COLO668 (cell line): ENCODE measurements at regions not wholly inside any gene's neighbourhood (a gene's known extent, or its start where the extent isn't known, plus 50 kb on each side); places are given as distances from the start of the nearest gene placed in this dataset.
"Not testable (repeated sequence)": the region's sequence is repeated elsewhere in the genome, so short reads cannot be mapped to it uniquely, and the experiment has no call there.

Experiments used
- DNase-seq: peaks from one replicate; lab custom pipeline; 2025; ENCODE audit not compliant: unreplicated experiment; lab: John Stamatoyannopoulos, UW

DNA sequence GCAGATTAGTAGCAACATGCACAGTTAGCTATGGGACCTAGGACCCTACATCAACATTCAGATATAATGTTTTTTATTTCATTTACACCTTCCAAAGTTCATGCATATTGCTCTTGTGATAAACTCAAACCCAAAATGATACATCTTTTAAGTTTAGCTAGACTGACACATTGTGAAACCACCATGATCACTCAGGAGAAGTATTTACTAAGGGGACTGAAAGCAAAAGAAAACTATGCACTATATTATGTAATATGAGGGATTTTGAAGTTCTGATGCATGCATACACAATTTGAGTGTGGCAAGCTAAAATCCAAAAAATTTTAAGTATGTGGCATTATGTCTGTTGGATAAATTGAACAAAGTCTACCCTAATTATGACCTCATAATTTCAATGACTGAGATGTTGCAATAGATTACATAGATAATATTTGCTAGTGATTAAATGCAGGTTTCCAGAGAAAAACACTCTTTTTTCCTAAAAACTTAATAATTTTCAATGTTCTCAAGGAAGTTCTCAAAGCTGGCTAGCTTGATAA is 914.8 kb upstream of the GRIA3 start:
- no peak for DNase-seq

DNA sequence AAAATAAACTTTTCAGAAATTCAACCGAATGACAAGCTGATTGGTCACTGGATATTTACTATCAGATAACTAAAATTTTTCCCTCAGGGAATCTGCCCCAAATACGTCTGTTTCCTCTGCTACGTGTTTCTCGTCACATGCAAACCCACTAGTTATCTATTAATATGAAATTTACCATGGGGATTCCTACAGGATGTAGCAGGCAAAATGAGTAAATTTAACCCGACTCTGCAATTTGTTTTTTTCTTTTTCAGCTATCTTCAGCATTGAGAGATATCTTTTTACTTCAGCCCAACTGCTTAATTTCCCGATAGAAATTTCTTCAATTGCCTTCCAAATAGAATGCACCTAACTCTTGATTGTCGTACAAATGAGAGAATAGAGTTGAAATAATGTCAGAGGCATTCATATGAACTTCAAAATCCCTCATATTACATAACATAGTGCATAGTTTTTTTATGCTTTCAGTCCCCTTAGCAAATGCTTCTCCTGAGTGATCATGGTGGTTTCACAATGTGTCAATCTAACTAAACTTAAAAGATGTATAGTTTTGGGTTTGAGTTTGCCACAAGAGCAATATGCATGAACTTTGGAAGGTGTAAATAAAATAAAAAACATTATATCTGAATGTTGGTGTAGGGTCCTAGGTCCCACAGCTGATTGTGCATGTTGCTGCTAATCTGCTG is 913.1 kb upstream of the GRIA3 start:
- DNase-seq: no peak

DNA sequence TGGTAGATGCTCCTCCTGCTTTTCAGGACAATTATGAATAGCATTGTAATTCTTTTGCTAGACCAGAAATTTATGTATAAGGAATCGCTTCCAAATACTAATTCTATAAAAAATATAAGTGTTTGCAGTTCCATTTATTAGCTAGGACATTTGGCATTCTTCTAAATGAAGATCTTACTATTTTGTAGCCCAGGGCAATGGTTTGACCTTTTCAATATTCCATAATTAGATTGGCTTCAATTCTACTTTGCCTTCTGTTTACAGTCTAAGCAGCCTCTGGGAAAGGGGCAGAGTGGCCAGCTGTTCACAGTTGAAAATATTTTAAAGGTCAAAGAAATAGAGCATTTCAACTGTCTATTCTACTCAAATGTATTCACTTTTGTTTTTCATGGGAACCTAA is 912.1 kb upstream of the GRIA3 start:
- no peak for DNase-seq

DNA sequence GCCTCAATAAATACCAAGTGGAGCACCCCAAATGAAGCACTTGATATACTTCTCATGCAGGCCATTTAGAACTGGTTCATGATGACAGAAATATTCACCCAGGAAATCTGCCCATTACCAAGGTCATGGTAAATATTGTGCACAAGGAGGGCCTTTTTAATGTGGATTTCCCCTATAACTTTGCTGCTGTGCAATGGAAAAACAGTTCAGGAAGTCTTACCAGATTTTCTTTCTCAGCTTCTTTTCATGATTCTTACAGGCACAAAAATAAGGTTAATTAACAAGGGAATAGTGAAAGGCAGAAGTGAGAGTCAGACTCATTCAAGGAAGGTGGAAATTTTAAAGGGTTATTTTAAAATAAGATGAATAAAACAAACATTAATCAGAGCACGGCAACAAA is 904.3 kb upstream of the GRIA3 start:
- no peak for DNase-seq

DNA sequence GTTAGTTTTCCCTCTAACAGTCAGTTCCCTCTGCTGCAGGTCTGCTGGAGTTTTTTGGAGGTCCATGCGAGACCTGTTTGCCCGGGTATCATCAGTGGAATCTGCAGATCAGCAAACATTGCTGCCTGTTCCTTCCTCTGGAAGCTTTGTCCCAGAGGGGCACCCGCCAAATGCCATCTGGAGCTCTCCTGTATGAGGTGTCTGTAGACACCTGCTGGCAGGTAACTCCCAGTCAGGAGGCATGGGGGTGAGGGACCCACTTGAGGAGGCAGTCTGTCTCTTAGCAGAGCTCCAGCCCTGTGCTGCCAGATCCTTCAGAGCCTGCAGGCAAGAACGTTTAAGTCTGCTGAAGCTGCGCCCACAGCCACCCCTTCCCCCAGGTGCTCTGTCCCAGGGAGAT is 884.3 kb upstream of the GRIA3 start:
- not testable (repeated sequence) for DNase-seq

DNA sequence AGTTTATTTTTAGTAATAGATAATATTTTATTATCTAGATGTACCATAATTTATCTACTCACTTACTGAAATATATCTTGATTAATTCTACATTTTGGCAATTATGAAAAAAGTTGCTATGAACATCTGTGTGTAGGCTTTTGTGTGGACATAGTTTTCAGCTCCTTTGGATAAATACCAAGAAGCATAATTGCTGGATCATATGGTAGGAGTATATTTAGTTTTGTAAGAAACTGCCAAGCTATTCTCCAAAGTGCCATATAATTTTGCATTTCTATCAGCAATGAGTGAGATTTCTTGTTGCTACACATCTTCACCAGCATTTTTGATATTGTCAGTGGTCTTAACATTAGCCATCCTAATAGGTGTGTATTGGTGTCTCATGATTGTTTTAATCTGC is 882.6 kb upstream of the GRIA3 start:
- DNase-seq: no peak

DNA sequence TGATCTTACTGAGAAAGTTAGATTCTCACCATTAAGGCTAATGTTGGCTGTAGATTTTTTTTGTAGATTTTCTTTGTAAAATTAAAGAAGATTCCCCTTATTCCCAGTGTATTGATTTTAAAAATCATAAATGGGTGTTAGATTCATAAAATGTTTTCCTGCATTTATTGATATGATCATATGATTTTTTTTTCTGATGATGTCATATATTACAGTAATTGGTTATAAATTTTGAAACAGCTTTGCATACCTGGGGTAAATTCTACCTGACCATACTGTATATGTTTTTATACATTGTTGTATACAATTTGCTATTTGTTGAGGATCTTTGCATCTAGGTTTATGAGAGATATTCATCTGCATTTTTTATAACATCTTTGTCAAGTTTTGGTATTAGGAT is 880.3 kb upstream of the GRIA3 start:
- DNase-seq: no peak

DNA sequence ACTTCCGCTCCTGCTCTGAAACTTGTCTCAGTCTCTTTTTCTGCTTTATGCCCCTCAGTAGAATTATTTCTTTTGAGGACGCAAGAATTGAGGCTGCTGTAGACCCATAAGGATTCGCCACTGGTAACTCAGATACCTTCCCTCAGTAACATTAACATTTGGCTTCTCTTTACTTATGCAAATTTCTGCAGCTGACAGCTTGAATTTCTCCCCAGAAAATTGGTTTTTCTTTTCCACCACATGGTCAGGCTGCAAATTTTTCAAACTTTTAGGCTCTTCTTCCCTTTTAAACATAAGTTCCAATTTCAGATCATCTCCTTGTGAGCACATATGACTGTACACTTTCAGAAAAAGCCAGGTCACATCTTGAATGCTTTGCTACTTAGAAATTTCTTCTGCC is 839.3 kb upstream of the GRIA3 start:
- no peak for DNase-seq

DNA sequence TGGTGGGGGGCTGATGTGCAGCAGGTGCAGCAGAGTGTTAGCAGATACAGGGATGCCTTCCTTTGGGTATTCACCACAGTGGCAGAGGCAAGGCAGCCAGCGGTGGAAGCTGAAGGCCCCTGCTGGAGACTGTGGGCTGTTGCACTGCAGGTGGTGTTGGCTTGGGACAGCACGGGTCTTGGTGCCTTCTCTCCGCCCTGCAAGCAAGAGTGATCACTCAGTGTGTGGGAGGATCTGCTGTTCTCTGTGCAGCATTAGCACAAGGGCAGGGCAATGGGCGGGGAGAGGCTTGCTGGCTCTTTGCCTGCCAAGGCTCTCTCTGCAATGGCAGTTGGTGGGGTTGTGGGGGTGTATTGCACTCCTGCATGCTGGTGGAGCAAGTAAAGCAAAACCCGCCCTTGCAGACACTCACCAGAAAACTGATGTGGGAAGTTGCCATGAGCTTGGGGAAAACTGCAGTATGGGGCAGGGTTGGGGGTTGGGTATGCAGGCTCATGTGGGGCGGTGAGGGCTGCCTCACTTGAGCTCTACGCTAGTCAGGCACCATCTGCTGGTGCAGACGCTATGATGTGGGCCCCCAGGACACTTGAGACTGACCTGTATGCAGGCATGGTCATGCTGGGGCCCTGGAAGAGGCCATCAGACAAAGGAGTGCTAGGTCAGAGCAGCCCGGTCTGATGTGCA is 820.8 kb upstream of the GRIA3 start:
- DNase-seq: no peak

DNA sequence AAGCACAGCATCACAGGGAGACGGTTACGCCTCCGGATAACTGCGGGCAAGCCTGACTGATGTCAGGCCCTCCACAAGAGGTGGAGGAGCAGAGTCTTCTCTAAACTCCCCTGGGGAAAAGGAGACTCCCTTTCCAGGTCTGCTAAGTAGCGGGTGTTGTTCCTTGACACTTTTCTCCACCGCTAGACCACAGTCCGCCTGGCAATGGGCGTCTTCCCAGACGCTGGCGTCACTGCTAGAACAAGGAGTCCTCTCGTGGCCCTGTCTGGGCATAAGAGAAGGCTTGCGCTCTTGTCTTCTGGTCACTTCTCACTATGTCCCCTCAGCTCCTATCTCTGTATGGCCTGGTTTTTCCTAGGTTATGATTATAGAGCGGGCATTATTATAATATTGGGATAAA is 808.5 kb upstream of the GRIA3 start:
- not testable (repeated sequence) for DNase-seq

DNA sequence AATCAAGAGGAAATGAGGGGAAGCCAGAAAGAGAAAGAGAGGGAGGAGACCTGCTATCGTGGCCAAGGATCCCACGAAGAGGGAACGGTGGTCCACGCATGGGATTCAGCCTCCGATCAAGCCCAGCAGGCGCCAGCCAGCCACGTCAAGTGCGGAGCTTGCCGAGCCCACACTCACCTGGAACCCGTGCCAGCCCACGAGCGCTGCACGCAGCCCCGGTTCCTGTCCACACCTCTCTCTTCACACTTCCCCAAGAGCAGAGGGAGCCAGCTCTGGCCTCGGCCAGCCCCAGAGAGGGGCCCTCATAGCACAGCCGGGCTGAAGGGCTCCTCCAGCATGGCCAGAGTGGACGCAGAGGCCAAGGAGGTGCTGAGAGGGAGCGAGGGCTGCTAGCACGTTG is 795.1 kb upstream of the GRIA3 start:
- DNase-seq: no peak

DNA sequence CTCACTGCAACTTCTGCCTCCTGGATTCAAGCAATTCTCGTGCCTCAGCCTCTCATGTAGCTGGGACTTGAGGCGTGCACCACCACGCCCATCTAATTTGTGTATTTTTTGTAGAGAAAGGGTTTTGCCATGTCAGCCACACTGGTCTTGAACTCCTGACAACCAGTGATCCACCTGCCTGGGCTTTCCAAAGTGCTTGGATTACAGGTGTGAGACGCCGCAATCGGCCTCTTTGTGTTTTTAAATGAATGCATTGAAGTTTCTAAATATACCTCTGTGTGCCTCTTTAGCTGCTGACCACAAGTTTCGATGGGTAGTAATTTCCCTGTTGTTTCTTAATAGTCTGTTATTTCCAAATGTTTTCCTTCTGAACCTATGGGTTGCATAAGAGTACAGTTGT is 765.3 kb upstream of the GRIA3 start:
- no peak for DNase-seq

DNA sequence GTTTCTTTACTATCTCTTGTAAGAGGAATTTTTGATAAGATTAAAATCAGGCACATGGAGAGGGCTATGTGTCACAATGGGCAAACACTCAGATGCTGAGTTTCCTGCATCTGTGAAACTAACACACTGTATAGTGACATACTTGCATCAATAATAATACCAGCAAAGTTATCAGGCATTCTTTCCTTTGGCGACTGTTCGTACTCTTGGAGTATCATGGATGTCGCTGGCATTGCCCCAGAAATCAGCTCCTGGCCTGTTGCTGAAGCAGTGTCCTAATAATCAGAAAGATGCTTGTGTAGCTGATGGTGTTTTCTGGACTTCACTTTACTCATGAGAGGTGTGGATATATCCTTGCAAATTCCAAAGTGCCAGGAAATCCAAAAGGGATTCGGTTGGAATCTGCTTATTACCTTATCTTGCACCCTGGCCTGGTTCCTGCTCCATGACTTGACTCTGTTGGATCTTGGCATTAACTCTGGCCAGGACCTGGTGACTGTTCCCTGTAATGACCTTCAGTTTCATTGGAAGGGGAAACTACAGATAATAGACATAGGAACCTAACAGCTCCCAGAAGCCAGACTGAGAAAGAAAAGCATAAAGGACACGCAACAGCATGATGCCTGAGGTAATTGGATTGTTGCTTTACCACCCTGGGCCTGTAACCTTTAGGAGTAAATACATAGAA is 762.5 kb upstream of the GRIA3 start:
- no peak for DNase-seq

DNA sequence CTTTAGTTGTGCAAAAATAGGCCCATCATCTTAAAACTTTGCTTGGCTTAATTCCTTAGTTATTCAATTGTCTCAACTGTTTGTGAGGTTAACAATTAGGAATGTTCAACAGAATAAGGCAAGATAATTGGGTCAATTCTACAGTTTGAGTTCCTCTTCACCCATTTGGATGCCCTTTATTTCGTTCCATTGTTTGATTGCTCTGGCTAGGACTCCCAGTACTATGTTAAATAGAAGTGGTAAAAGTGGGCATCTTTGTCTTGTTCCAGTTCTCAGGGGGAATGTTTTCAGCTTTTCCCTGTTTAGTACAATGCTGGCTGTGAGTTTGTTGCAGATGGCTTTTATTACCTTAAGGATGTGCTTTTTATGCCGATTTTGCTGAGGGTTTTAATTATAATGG is 761.5 kb upstream of the GRIA3 start:
- no peak for DNase-seq

DNA sequence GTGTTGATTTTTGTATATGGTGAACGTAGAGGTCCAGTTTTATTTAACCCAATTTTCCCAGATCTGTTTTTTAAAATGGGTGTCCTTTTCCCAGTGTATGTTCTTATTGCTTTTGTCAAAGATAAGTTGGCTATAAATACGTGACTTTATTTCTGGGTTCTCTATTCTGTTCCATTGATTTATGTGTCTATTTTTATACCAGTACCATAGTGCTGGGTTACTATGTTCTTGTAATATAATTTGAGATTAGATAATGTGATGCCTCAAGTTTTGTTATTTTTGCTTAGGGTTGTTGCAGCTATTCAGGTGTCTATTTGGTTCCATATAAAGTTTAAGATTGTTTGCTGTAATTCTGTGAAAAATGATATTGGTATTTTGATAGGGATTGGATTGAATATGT is 749.1 kb upstream of the GRIA3 start:
- no peak for DNase-seq

DNA sequence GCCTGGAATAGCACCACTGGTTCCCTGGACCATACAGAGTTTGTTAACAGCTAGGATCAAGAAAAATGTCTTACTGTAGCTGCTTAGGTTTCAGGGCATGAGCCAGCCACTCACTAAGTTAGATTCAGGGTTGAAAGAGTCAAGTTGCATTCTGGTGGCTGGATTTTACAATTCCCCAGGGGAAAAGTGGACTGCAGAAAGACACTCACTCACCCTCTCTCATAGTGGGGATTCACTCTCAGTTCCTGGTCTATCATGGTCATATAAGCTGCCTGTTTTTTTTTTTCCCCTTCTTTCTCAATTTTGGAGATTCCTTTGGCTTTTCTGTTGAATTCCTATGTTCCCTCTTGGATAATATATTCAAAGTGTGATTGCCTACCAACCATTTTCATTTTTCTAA is 744.2 kb upstream of the GRIA3 start:
- DNase-seq: no peak

DNA sequence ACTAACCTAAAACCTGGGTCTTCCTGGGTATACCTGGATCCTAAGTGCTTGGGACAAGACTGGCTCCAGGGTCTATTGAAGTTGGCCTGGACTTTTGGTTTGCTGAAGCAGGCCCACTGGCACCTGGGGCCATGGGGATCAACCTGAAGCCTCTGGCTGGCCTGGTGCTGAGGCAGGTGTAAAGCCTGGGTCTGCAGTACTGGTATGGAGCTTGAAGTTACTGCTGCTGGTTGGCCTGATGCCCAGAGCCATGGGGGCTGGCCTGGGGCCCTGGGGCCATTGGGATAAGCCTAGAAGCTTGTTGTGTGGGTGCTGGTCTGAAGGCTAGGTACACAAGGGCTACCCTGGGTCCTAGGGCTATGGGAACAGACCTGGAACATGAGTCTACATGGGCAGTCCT is 743.2 kb upstream of the GRIA3 start:
- no peak for DNase-seq

DNA sequence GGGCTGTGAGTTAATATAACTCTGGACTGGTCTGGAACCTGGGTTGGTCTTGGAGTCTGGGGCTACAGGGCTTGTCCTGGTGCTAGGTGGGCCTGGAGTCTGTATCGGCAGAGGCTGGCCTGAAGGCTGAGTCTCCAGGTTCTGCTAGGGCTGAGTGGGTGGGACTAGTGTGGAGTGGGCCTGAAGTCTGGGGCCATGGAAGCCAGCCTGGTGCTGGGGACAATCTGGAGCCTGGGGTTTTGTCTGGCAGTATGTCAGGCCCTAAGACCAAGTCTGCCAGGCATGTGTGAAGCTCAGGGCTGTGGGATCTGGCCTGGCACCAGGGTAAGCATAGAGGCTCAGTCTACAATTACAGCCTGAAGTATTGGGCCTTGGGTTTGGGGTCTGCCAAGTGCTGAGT is 742.6 kb upstream of the GRIA3 start:
- DNase-seq: no peak

DNA sequence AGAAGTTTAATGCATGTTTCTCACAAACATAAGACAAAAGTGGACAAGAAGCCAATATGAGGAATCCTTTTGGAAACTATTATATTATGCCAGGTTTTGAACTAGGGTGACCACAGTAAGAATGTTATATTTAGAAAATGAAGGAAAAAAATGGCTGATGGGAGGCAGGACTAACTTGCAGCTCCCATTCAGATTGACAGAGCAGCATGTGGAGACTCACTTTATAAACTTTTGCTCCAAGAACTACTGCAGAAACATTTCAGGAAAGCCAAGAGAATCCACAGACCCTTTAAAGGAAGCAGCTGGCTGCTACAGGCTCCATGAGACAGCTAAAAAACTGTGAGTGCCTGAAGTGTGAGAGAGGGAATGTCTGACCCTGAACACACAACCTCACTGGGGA is 738.6 kb upstream of the GRIA3 start:
- DNase-seq: no peak

DNA sequence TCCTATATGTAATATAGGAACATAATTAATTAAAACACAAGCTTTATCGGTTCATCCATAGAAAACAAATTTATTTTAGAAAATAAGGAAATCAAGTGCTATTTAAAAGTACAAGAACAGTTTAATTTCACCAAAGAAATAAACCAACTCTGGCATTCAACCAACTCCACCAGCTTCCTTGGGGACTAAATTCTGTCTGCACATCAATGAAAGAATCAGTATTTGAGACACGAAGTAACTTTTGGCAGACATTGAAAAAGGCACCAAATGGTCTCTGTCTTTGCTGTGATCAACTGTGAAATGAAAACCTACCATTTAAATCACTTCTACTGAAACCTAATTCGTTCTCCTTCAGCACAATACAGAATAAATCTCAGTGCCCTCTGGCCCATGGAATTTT is 719.7 kb upstream of the GRIA3 start:
- DNase-seq: no peak

DNA sequence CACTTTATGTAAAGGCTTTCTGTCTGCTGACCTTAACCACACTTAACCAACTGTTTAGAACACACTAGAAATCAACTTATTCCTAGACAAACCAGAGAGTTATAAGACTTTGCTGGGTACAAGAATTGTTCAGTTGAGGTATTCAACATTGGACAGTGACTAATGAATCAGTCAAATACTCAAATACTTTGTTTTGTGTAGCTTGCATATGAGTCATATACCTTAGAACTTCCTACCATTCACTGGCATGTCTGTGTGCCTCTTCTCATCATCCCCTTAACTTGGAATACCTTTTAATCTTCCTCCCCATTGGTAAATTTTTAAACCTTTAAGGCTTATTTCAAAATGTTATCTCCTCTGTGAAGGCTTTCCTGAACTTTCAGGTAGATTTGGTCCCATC is 708.8 kb upstream of the GRIA3 start:
- DNase-seq: no peak

DNA sequence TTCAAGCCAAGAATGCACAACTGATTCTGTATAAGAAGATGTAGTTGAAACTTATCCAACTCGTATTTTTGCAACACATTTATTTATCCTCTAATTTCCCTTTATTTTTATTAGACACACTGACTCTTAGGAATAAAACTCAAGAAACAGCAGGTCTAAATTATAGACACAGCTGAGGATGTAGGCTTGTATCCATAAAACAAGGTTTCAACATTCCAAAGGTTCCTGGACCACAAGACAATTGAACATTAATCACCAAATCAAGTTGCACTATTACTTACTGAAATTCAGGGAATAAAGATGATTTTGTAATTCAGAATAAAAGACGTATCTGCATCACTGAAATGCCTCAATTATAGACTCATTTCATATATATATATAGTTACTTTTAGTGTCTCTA is 683.5 kb upstream of the GRIA3 start:
- no peak for DNase-seq
